CD14-positive monocyte (primary cell): ENCODE measurements at regions not wholly inside any gene's neighbourhood (a gene's known extent, or its start where the extent isn't known, plus 50 kb on each side); places are given as distances from the start of the nearest gene placed in this dataset.

Experiments
- DNase-seq, 3 donors: peaks; one replicate each; pipeline ENCODE4 v3.0.0-alpha.2; 2011 to 2022
- H2AFZ ChIP-seq: 2 replicates; pipeline ENCODE4 v1.6.0; 2012; ENCODE audit warnings: mild to moderate bottlenecking, low read depth, low read length, inconsistent platforms; ENCODE audit not compliant: insufficient read depth, poor library complexity, severe bottlenecking
- H3K27ac ChIP-seq, 2 donors: 1 replicate in 1 of 2; 2 replicates in 1 of 2; pipeline ENCODE4 v1.5.1; 2012 to 2013; ENCODE audit warnings: low read length in 2 of 2, control low read depth in 1 of 2, inconsistent platforms in 1 of 2, low read depth in 1 of 2, mild to moderate bottlenecking in 1 of 2
- H3K27me3 ChIP-seq, 2 donors: one replicate each; pipeline versions ENCODE4 v1.6.0 to v1.6.1; 2011 to 2013; ENCODE audit warnings: low read length in 2 of 2; ENCODE audit not compliant: control insufficient read depth in 2 of 2, insufficient read depth in 2 of 2
- H3K36me3 ChIP-seq, 2 donors: replicated peaks in 1 of 2; 1 replicate in 1 of 2; 2 replicates in 1 of 2; pipeline versions ENCODE4 v1.5.1 to v1.6.1; 2012 to 2013; ENCODE audit warnings: low read length in 2 of 2, control low read depth in 1 of 2, inconsistent platforms in 1 of 2, mild to moderate bottlenecking in 1 of 2; ENCODE audit not compliant: insufficient read depth in 2 of 2, control insufficient read depth in 1 of 2
- H3K4me1 ChIP-seq, 2 donors: 1 replicate in 1 of 2; 2 replicates in 1 of 2; pipeline versions ENCODE4 v1.5.1 to v1.6.1; 2012 to 2013; ENCODE audit warnings: low read length in 2 of 2, control low read depth in 1 of 2, inconsistent platforms in 1 of 2, mild to moderate bottlenecking in 1 of 2, moderate library complexity in 1 of 2; ENCODE audit not compliant: insufficient read depth in 2 of 2, control insufficient read depth in 1 of 2
- H3K4me2 ChIP-seq: replicated peaks from 2 replicates; pipeline ENCODE3; 2012; ENCODE audit warnings: low read length, moderate library complexity, mild to moderate bottlenecking; ENCODE audit not compliant: poor library complexity, severe bottlenecking; ENCODE audit errors: extremely low read depth
- H3K4me3 ChIP-seq, 3 experiments: fragments of 200-600 bp in 1 of 3; sonication (generic) in 1 of 3; replicated peaks in 1 of 3; 1 replicate in 2 of 3; 2 replicates in 1 of 3; pipeline ENCODE4 v1.5.1; 2011 to 2013; ENCODE audit warnings: low read length in 3 of 3, mild to moderate bottlenecking in 3 of 3, control low read depth in 2 of 3, low read depth in 2 of 3, inconsistent platforms in 1 of 3, moderate library complexity in 1 of 3
- H3K79me2 ChIP-seq: 2 replicates; pipeline ENCODE4 v1.6.0; 2012; ENCODE audit warnings: mild to moderate bottlenecking, control low read depth, inconsistent platforms, low read length, moderate library complexity; ENCODE audit not compliant: insufficient read depth
- H3K9ac ChIP-seq: 2 replicates; pipeline ENCODE4 v1.6.0; 2017; ENCODE audit warnings: low read length, mild to moderate bottlenecking; ENCODE audit not compliant: insufficient read depth, poor library complexity, severe bottlenecking
- H3K9me3 ChIP-seq, 2 donors: replicated peaks in 1 of 2; 1 replicate in 1 of 2; 2 replicates in 1 of 2; pipeline versions ENCODE4 v1.5.1 to v1.6.1; 2012 to 2013; ENCODE audit warnings: low read length in 2 of 2, control low read depth in 1 of 2; ENCODE audit not compliant: control insufficient read depth in 1 of 2, insufficient read depth in 1 of 2
- H4K20me1 ChIP-seq: 2 replicates; pipeline ENCODE4 v1.6.0; 2012; ENCODE audit warnings: mild to moderate bottlenecking, low read length, control low read depth, moderate library complexity; ENCODE audit not compliant: insufficient read depth
- H3K27ac Mint-ChIP-seq, 7 donors: one replicate each; pipeline ENCODE4 v1.8.0; 2020; ENCODE audit warnings: mild to moderate bottlenecking in 7 of 7, mixed read lengths in 7 of 7, moderate library complexity in 6 of 7, inconsistent platforms in 2 of 7
- H3K27me3 Mint-ChIP-seq, 3 donors: one replicate each; pipeline ENCODE4 v1.8.0; 2021 to 2022; ENCODE audit warnings: low read depth in 3 of 3, mild to moderate bottlenecking in 3 of 3, mixed read lengths in 3 of 3, moderate library complexity in 3 of 3, inconsistent platforms in 1 of 3
- H3K36me3 Mint-ChIP-seq, 2 donors: one replicate each; pipeline ENCODE4 v1.8.0; 2020; ENCODE audit warnings: mixed read lengths in 2 of 2, inconsistent platforms in 1 of 2, mild to moderate bottlenecking in 1 of 2
- H3K4me1 Mint-ChIP-seq: one replicate; pipeline ENCODE4 v1.8.0; 2020; ENCODE audit warnings: mild to moderate bottlenecking, mixed read lengths
- H3K4me3 Mint-ChIP-seq, 2 donors: one replicate each; pipeline ENCODE4 v1.8.0; 2020; ENCODE audit warnings: mild to moderate bottlenecking in 2 of 2, mixed read lengths in 2 of 2, moderate library complexity in 1 of 2
- H3K9me3 Mint-ChIP-seq, 7 donors: one replicate each; pipeline ENCODE4 v1.8.0; 2020 to 2022; ENCODE audit warnings: mixed read lengths in 7 of 7, mild to moderate bottlenecking in 6 of 7, moderate library complexity in 6 of 7, inconsistent platforms in 2 of 7
- CTCF ChIP-seq: fragments of 200-600 bp; IDR thresholded peaks from one replicate; pipeline ENCODE4 v1.8.0; 2022; ENCODE audit warnings: antibody characterized with exemption, mild to moderate bottlenecking
- WGBS: methylation state at CpG from one replicate; pipeline ENCODE4 v1.1.5; 2013; ENCODE audit warnings: missing lambda C conversion rate; ENCODE audit not compliant: insufficient coverage; 5-methylcytosine and 5-hydroxymethylcytosine counted together
- intact Hi-C, 2 donors: fragments of 100-400 bp; cut with micrococcal nuclease; formaldehyde crosslinking; loops; one replicate each; pipeline versions ENCODE4 v1.15.0 to v1.15.1; 2023

DNA sequence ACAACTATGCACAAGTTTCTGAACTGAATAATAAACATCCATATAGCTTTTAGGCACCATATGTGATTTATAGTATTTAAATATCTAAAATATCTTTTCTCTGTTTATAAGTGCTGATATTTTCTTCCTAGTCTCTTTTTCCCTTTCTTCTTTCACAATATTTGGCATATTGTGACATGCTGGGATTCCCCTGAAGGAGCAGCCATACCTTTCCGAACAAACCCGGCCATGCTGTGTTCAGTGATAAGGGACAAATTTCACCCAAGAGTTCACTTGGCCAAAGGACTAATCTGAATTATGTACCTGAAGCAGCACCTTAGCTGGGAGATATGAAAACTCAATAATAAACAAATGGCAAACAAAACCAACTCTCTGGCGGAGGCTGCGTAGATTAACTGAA, 250.8 kb downstream of the RDH14 start:
- DNase-seq = no peak
- WGBS = no CpG with 5 or more reads among the region's 4 CpGs

DNA sequence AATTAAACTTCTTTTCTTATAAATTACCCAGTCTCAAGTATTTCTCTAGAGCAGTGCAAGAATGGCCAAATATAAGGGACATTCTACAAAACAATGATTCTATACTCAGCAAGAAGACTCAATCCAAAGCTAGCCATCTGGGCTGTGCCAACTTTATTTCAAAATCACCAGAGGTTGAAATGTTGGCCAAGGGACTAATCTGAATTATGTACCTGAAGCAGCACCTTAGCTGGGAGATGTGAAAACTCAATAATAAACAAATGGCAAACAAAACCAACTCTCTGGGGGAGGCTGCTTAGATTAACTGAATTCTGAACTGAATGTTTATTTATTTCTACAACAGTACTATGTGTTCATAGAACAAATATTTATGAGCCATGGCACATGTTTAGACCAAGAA, 251.3 kb downstream of the RDH14 start:
- H3K9me3 ChIP-seq = no peaks in the 10 kb centered on the region
- H3K36me3 Mint-ChIP-seq = no peaks in the 10 kb centered on the region

More for the DNA sequence above, 250.8 kb downstream of the RDH14 start:
- Histone ChIP-seq H3K36me3 (no peaks in the 10 kb centered on the region), H3K9me3 (no peaks in the 10 kb centered on the region), H2AFZ (no peak overlapping the region), H3K79me2 (no peaks in the 10 kb centered on the region), H3K4me1 (no peaks in the 10 kb centered on the region), H3K27me3 (no peaks in the 10 kb centered on the region), H3K27ac (no peak overlapping the region), H3K4me2 (no peak overlapping the region), H4K20me1 (no peaks in the 10 kb centered on the region), H3K9ac (no peak overlapping the region), H3K4me3 (no peak overlapping the region)
- H3K27me3 Mint-ChIP-seq = no peaks in the 10 kb centered on the region
- TF ChIP-seq CTCF = no peak
- H3K4me3 Mint-ChIP-seq = no peak overlapping the region
- H3K9me3 Mint-ChIP-seq = peaks cover 0 to 6% (median 1%) of the 10 kb centered on the region in 7 donors
- no peak overlapping the region for H3K27ac Mint-ChIP-seq
- intact Hi-C loops = no loop called here
- no peaks in the 10 kb centered on the region for H3K36me3 Mint-ChIP-seq
- H3K4me1 Mint-ChIP-seq = no peaks in the 10 kb centered on the region

More for the DNA sequence above, 251.3 kb downstream of the RDH14 start:
- Histone ChIP-seq H2AFZ (no peak overlapping the region), H3K79me2 (no peaks in the 10 kb centered on the region), H3K4me3 (no peak overlapping the region), H4K20me1 (no peaks in the 10 kb centered on the region), H3K27ac (no peak overlapping the region), H3K4me2 (no peak overlapping the region), H3K36me3 (no peaks in the 10 kb centered on the region), H3K4me1 (no peaks in the 10 kb centered on the region), H3K27me3 (no peaks in the 10 kb centered on the region), H3K9ac (no peak overlapping the region)
- Mint-ChIP-seq H3K27ac (no peak overlapping the region), H3K4me3 (no peak overlapping the region), H3K27me3 (no peaks in the 10 kb centered on the region), H3K4me1 (no peaks in the 10 kb centered on the region), H3K9me3 (peaks cover 0 to 4% (median 1%) of the 10 kb centered on the region in 7 donors)
- DNase-seq = no peak
- intact Hi-C loops = no loop called here
- TF ChIP-seq CTCF = no peak
